ENCODE measurements at regions not wholly inside any gene's neighbourhood (a gene's known extent, or its start where the extent isn't known, plus 50 kb on each side); places are given as distances from the start of the nearest gene placed in this dataset.

- H3K36me3 Mint-ChIP-seq (ENCODE audit: insufficient read depth in 1 of 3, low read depth in 3 of 3) = 0 out of 7 replicates have a peak, but pooled peaks cover 0 to 2% (median 0%) of the 10 kb centered on the region in 3 experiments
- Histone ChIP-seq H2BK15ac (ENCODE audit: low read depth, low read length) (no peak overlapping the region), H4K8ac (replicated peaks; ENCODE audit: insufficient read length, low read depth, low read length) (no peak overlapping the region), H3K27me3 (ENCODE audit: insufficient read depth, low read length) (peaks cover 5% of the 10 kb centered on the region; the same call in 1 of the 2 replicates), H3K79me2 (ENCODE audit: insufficient read depth, low read length) (no peaks in the 10 kb centered on the region), H3K23me2 (ENCODE audit: insufficient read length, low read depth, low read length, poor library complexity, severe bottlenecking) (no peaks in the 10 kb centered on the region), H2BK12ac (ENCODE audit: insufficient read length, low read depth, low read length) (no peak overlapping the region), H3K56ac (ENCODE audit: insufficient read length, low read depth, low read length) (no peak overlapping the region), H3T11ph (ENCODE audit: low read length) (no peak overlapping the region), H2AFZ (ENCODE audit: low read length) (no peak overlapping the region), H3K9ac (ENCODE audit: extremely low read depth, insufficient read length, low read length) (no peak overlapping the region), H3K23ac (ENCODE audit: insufficient read length, low read depth, low read length) (no peak overlapping the region), H3K4me1 (ENCODE audit: insufficient read depth, low read length) (no peaks in the 10 kb centered on the region), H2BK20ac (ENCODE audit: low read depth, low read length, poor library complexity, severe bottlenecking) (no peak overlapping the region), H3K18ac (ENCODE audit: insufficient read length, low read depth, low read length) (no peak overlapping the region), H3K14ac (ENCODE audit: insufficient read depth, low read length) (no peak overlapping the region), H3K4me2 (ENCODE audit: insufficient read depth, insufficient read length, low read length) (no peak overlapping the region), H3K79me1 (ENCODE audit: insufficient read depth, low read depth, low read length, poor library complexity, severe bottlenecking) (no peaks in the 10 kb centered on the region), H4K5ac (ENCODE audit: insufficient read length, low read depth, low read length) (no peak overlapping the region), H4K91ac (ENCODE audit: insufficient read length, low read depth, low read length) (no peak overlapping the region), H3K4ac (ENCODE audit: low read depth, low read length) (no peak overlapping the region), H2BK5ac (ENCODE audit: insufficient read length, low read length) (no peak overlapping the region), H2AK5ac (ENCODE audit: insufficient read length, low read length) (no peak overlapping the region), H3K9me3 (ENCODE audit: control insufficient read depth, low read depth, low read length) (no peaks in the 10 kb centered on the region), H4K20me1 (ENCODE audit: control insufficient read depth, insufficient read depth, insufficient read length) (no peaks in the 10 kb centered on the region), H2BK120ac (ENCODE audit: low read depth, low read length, poor library complexity, severe bottlenecking) (no peak overlapping the region), H3K27ac (ENCODE audit: insufficient read length, low read depth, low read length) (no peak overlapping the region)
- H3K27me3 Mint-ChIP-seq (ENCODE audit: low read depth) = peaks cover 88% of the 10 kb centered on the region
- no peaks in the 10 kb centered on the region for H3K4me1 Mint-ChIP-seq
- WGBS (ENCODE audit: extremely low coverage, insufficient read length, low lambda C conversion rate) = no CpG with 5 or more reads among the region's 2 CpGs
- H3K9me3 Mint-ChIP-seq = peaks cover 7 to 10% of the 10 kb centered on the region in 2 experiments
- no peak for DNase-seq
- H3K27ac Mint-ChIP-seq = no peak overlapping the region
- H3K4me3 Mint-ChIP-seq = no peak overlapping the region; a peak in 1 of 5 replicates
- TF ChIP-seq CTCF (conservative IDR thresholded peaks at IDR 0.05) = no peak
Observed at GRCh38 chr4:155433636-155434360, 57.0 kb upstream of the MAP9 start.

Measured in H9 (cell line).